ENCODE measurements at regions not wholly inside any gene's neighbourhood (a gene's known extent, or its start where the extent isn't known, plus 50 kb on each side); places are given as distances from the start of the nearest gene placed in this dataset.

DNA sequence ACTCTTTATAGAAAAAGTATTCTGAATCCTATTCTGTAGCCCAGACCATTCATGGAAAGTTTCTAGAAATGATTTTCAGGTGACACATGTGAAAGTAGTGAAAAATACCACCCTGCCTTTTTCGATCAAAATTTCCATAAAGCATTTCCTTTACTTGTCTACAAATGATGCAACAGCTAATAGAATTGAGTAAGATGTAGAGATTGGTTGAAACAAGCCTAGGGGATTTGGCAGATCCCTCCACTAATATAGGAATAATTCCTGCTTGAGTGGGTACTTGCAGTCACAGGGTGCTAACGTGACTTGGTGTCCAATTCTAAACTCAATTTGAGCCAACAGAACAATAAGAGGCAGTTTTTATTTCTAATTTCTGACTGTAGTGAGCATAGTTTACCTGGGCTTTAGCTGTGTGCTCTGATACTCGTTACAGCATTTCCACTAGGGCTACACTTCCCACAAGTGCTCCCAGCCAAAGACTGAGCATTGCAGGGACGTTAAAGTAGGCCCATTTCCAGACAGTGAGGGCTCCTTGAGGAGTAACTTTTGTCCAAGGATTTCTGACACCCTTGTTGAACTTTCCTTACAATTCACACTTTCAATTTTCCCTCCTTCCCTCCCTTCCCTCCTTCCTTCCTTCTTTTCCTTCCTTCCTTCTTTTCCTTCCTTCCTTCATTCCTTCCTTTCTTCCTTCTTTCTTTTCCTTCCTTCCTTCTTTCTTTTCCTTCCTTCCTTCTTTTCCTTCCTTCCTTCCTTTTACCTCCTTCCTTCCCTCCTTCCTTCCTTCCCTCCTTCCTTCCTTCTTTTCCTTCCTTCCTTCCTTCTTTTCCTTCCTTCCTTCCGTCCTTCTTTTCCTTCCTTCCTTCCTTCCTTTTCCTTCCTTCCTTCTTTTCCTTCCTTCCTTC, 53.9 kb upstream of the TP63 start:
- Histone ChIP-seq H3K4me3 (ENCODE audit: low read depth, low read length) (no peak overlapping the region), H3K27me3 (ENCODE audit: insufficient read depth, low read depth, severe bottlenecking) (no peaks in the 10 kb centered on the region), H3K9me3 (ENCODE audit: severe bottlenecking) (no peaks in the 10 kb centered on the region), H3K36me3 (no peaks in the 10 kb centered on the region), H3K27ac (no peak overlapping the region)
- TF ChIP-seq, protein P1, sequence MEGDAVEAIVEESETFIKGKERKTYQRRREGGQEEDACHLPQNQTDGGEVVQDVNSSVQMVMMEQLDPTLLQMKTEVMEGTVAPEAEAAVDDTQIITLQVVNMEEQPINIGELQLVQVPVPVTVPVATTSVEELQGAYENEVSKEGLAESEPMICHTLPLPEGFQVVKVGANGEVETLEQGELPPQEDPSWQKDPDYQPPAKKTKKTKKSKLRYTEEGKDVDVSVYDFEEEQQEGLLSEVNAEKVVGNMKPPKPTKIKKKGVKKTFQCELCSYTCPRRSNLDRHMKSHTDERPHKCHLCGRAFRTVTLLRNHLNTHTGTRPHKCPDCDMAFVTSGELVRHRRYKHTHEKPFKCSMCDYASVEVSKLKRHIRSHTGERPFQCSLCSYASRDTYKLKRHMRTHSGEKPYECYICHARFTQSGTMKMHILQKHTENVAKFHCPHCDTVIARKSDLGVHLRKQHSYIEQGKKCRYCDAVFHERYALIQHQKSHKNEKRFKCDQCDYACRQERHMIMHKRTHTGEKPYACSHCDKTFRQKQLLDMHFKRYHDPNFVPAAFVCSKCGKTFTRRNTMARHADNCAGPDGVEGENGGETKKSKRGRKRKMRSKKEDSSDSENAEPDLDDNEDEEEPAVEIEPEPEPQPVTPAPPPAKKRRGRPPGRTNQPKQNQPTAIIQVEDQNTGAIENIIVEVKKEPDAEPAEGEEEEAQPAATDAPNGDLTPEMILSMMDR (IDR thresholded peaks at IDR 0.05; ENCODE audit: low read depth, low read length): no peak
- DNase-seq: no peak

DNA sequence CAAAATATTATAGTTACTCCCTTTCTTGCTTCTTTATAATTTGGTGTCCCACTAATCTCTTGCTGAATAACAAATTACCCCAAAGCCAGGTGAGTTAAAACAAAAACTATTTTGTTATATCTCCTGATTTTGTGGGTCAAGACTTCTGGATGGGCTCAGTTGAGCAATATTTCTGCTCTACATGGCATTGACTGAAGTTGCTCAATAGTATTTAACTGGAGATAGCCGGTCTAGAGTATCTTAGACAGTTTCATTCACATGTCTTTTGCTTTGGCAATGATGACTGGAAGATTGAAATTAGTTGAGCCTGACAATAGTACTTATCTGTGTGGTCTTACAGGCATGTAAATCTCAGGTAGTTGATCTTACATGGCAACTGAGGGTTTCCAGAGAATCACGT, 51.0 kb upstream of the TP63 start:
- TF ChIP-seq, protein P1 (IDR thresholded peaks at IDR 0.05; ENCODE audit: low read depth, low read length): no peak
- H3K36me3 ChIP-seq: no peaks in the 10 kb centered on the region
- H3K27ac ChIP-seq: no peak overlapping the region
- DNase-seq: no peak
- no peak overlapping the region for H3K4me3 ChIP-seq (ENCODE audit: low read depth, low read length)
- no peaks in the 10 kb centered on the region for H3K9me3 ChIP-seq (ENCODE audit: severe bottlenecking)
- H3K27me3 ChIP-seq (ENCODE audit: insufficient read depth, low read depth, severe bottlenecking): no peaks in the 10 kb centered on the region
